Neural crest cell (in vitro differentiated cells): ENCODE measurements at regions not wholly inside any gene's neighbourhood (a gene's known extent, or its start where the extent isn't known, plus 50 kb on each side); places are given as distances from the start of the nearest gene placed in this dataset.

Source experiments
- DNase-seq: peaks from one replicate; pipeline ENCODE4 v3.0.0; 2021; ENCODE audit warnings: low read depth, mixed read lengths, low spot score
- H3K27ac Mint-ChIP-seq: one replicate; pipeline ENCODE4 v1.8.0; 2021; ENCODE audit warnings: mild to moderate bottlenecking, mixed read lengths; ENCODE audit not compliant: unreplicated experiment
- H3K27me3 Mint-ChIP-seq: 2 replicates; pipeline ENCODE4 v1.8.0; 2021; ENCODE audit warnings: low read depth, mild to moderate bottlenecking, mixed read lengths
- H3K36me3 Mint-ChIP-seq: 2 replicates; pipeline ENCODE4 v1.8.0; 2021; ENCODE audit warnings: low read depth, mild to moderate bottlenecking, mixed read lengths
- H3K4me1 Mint-ChIP-seq: 2 replicates; pipeline ENCODE4 v1.8.0; 2021; ENCODE audit warnings: mixed read lengths
- H3K4me3 Mint-ChIP-seq: one replicate; pipeline ENCODE4 v1.8.0; 2021; ENCODE audit warnings: mild to moderate bottlenecking, mixed read lengths
- H3K9me3 Mint-ChIP-seq: 2 replicates; pipeline ENCODE4 v1.8.0; 2021; ENCODE audit warnings: mixed read lengths
- CTCF ChIP-seq: fragments of 200-600 bp; sonication (generic); conservative IDR thresholded peaks from 2 replicates; pipeline ENCODE4 v1.5.0; 2021; ENCODE audit warnings: antibody characterized with exemption, mild to moderate bottlenecking

DNA sequence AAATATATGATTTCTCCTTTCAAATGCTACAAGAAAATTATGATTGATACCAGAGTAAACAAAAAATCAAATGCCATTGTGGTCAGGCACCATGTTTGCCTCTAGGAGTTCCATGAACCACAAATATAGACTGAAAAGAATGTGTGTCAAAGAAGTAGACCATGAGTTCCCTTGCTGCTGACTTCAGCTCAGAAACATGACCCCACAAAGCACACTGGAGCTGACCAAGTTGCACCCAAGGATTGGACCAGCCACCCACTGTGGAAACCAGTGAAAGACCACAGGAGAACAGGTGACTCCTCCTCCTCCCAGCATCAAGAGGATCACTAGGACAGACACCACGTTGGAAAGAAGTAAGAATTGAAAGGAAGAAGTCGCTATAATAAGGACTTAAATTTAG, 90.8 kb upstream of the TENT5A start:
- Mint-ChIP-seq H3K9me3 (peaks cover 7% of the 10 kb centered on the region), H3K4me3 (no peak overlapping the region), H3K36me3 (no peaks in the 10 kb centered on the region), H3K27me3 (no peaks in the 10 kb centered on the region), H3K4me1 (peaks cover 20% of the 10 kb centered on the region), H3K27ac (no peak overlapping the region)
- TF ChIP-seq CTCF, result no peak
- DNase-seq, result no peak

DNA sequence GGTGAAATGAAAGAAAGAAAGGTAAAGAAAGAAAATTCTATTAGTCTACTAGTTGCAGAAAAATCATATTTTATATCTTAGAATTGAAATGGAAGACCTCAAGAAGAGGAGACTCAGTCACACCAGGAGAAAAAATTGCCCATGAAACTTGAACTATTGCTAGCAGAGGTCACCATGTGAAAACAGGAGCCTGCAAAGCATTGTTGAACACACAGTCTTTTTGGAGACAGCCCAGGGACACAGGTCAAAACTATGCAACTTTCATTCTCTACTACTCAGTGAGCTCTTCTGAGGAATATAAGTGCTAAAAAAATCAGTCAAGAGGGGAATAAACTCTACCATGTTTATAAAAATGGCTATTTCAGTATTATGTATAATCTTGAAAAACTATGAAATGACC, 89.8 kb upstream of the TENT5A start:
- no peaks in the 10 kb centered on the region for H3K36me3 Mint-ChIP-seq

DNA sequence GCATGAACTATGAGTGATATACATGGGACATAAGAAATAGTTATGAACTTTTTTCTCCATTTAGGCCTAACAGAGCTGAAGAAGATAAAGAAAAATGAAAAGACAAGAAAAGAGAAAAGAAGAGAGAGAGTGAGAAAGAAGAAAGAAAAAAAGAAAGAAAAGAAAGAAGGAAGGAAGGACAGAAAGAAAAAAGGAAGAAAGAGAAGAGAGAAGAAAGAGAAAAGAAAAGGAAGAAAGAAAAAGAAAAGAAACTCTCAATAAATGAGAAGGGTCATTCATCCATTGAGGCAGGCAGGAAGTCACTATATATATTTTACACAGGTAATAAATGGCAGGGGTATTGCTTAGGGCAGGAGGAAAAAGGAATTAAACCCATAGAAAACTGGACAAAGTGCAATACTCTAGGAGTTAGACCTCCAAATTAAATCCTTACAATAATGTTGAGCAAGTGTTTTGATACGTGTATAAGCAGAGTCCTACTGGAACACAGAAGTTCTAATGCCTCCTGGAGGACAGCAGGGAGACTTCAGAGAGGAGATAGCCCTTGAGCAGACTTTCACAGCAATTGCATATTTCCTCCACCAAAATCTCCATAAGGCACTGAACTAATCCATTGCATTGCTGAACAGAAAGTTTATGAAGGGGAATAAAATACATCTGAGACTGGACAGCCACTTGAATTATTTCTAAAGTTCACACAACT, 86.4 kb upstream of the TENT5A start:
- no peaks in the 10 kb centered on the region for H3K36me3 Mint-ChIP-seq
- H3K27me3 Mint-ChIP-seq, result no peaks in the 10 kb centered on the region
- H3K9me3 Mint-ChIP-seq, result peaks cover 6% of the 10 kb centered on the region
- no peak for DNase-seq
- TF ChIP-seq CTCF, result no peak
- no peak overlapping the region for H3K27ac Mint-ChIP-seq
- H3K4me1 Mint-ChIP-seq, result peaks cover 4% of the 10 kb centered on the region
- no peak overlapping the region for H3K4me3 Mint-ChIP-seq

More for the DNA sequence above, 89.8 kb upstream of the TENT5A start:
- DNase-seq, result no peak
- peaks cover 7% of the 10 kb centered on the region for H3K9me3 Mint-ChIP-seq
- H3K27me3 Mint-ChIP-seq, result no peaks in the 10 kb centered on the region
- no peak overlapping the region for H3K27ac Mint-ChIP-seq
- H3K4me3 Mint-ChIP-seq, result no peak overlapping the region
- peaks cover 13% of the 10 kb centered on the region for H3K4me1 Mint-ChIP-seq
- TF ChIP-seq CTCF, result no peak

DNA sequence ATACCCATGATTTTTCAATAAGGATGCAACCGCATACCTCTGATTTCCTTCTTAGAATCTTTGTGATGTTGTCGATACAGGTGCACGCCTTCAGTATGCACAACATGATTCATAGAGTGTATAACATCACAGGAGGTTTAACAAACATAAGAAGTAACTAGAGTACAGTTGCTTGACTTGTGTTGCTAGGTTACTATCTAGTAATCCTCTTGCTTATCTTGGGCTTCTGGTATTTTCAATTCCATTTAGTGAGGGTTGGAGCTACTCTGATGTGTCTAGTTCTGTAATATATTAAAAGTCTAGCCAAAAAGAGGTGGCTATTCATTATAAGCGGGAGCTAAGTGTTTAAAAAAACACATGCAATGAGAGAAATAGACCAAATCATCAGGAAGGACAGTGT, 85.5 kb upstream of the TENT5A start:
- DNase-seq, result no peak
- Mint-ChIP-seq H3K4me1 (peaks cover 4% of the 10 kb centered on the region), H3K4me3 (no peak overlapping the region), H3K36me3 (no peaks in the 10 kb centered on the region), H3K27ac (no peak overlapping the region), H3K27me3 (no peaks in the 10 kb centered on the region), H3K9me3 (peaks cover 6% of the 10 kb centered on the region)
- TF ChIP-seq CTCF, result no peak

- no peaks in the 10 kb centered on the region for H3K27me3 Mint-ChIP-seq
- H3K4me1 Mint-ChIP-seq, result no peaks in the 10 kb centered on the region
- TF ChIP-seq CTCF, result no peak
- no peak for DNase-seq
- no peak overlapping the region for H3K27ac Mint-ChIP-seq
- peaks cover 9% of the 10 kb centered on the region for H3K9me3 Mint-ChIP-seq
- no peak overlapping the region for H3K4me3 Mint-ChIP-seq
- H3K36me3 Mint-ChIP-seq, result no peaks in the 10 kb centered on the region
Observed at GRCh38 chr6:81834141-81834681, 81.7 kb upstream of the TENT5A start.
